HG03095 (cell line): ENCODE measurements at regions not wholly inside any gene's neighbourhood (a gene's known extent, or its start where the extent isn't known, plus 50 kb on each side); places are given as distances from the start of the nearest gene placed in this dataset.

Experiments used
- ATAC-seq: cut with Tn5 transposase; IDR thresholded peaks from one replicate; pipeline ENCODE4 v1.9.1; 2021; ENCODE audit warnings: moderate library complexity; ENCODE audit not compliant: unreplicated experiment

DNA sequence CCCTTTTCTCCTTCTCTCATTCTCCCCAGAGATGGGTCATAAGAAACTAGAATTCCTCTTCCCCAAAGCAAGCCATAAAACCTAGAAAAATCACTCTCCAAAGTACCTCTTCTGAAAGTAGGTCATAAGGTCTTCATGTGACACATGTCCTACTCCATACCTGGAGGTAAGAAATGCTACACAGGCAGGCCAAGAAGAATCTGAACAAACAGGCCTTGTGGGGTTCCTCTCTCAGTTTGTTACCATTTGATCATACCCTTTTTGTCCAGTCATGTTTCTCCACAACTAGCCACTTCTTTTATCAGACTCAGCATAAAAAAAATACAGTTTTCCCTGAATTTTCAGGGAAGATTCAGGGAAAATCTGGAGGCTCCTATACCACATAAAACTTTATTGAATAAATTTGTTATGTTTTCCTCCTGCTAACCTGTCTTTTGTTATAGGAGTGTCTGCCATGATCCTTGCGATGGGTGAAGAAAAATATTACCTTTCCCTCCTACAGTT lies 134.4 kb upstream of the LMO4 start:
- no peak for ATAC-seq

DNA sequence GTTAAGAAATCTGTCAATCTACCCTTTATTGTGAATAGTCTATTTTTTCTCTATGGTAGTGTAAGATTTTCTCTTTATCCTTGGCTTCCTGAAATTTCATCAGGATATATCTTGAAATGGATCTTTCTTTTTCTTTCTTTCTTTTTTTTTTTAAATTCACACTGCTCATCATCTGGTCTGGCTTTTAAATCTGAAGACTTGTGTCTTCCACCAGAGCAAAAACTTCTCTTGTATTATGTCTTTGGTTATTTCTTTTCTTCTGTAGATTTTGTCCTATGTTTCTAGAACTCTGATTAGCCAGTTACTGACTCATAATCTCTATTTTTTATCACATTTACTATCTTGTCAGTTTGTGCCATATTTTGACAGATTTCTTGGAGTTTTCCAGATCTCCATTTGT lies 133.8 kb upstream of the LMO4 start:
- no peak for ATAC-seq

DNA sequence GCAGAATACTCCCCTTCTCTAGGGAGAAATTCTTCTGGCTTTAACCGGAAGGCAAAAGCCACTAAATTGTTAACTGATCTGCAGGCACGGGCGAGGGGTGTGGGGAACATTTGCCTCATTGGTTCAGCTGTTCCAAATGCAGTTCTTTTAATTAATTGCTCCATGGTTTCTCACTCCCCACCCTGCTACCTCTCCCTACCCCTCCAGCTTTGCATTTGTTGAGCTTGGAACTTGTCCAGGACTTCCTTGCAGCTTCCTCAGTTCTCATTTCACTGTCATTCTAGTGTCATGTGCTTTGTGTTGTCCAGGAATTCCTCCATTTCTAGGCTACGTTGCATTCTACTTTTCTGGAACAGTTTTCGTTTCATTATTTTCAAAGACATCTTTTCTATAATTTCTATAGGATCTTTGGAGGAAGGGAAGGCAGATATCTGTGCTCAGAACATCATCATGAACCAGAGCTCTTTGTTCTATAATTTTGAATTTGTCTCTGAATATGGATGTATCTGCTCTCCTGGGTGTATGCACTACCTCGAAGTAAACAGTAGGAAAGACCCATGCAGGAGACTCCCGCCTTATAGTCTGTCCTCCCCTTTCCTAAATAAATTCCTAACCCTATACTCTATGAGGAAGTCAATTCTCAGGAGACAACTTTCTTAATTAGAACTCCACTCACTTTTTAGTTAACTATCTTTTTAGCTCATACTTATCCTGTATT lies 132.4 kb upstream of the LMO4 start:
- ATAC-seq = no peak

DNA sequence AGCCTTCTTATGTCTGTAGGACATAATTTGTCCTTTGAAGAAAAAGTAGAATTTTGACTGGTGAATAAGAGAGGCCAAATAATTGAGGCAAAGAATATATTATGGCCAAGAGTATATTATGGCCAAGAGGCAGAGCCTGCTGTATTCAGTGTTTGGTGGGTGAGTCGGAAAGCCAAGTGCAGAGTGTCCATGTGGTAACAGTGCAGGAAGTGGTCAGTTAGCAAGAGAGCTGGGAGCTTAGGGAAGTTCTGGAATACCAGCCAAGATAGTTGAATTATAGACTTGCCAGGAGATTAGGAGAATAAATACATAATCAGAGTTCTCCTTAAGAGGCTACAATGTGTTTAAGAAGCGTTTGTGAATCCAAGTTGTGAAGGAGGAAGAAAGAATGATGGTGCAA lies 131.5 kb upstream of the LMO4 start:
- no peak for ATAC-seq

DNA sequence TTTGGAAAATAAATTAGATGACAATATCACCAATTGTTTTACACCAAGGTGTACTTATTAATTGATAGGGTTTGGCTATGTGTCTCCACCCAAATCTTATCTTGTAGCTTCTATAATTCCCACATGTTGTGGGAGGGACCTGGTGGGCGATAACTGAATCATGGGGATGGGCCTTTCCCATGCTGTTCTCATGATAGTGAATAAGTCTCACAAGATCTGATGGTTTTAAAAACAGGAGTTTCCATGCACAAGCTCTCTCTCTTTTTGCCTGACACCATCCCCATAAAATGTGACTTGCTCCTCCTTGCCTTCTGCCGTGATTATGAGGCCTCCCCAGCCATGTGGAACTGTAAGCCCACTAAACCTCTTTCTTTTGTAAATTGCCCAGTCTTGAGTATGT lies 131.0 kb upstream of the LMO4 start:
- no peak for ATAC-seq

DNA sequence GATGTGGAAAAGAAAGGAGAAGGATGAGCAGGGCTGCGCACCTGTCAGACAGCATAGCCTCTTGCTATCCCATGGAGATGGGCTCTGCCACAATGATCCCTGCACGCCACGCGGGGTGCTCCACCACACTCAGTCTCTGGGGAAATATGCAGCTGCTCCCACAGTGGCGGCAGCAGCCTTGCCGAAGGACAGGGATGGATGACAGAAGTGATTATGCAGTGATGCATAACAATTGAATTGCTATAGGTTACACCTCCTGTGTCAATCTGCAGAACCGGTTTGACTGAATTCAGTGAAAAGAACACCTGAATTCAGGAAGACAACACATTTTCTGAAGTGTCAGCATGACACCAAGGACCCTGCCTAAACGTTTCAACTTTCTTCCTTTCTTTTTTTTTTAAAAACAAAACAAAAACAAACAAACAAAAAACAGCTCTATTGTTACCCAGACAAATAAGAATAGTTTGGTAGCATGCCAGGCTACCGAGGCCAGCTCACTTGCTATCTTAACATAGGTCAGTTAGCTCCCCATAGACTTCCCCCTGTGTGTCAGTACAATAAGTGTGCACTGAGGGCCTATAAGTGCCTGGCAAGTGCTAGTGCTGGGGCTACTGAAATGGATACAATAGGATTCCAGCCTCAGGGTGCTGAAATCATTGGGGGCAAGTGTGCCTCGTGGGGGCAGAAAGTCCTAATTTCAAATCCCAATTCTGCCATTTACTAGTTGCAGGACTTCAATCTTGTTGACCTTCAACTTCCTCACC lies 127.6 kb upstream of the LMO4 start:
- no peak for ATAC-seq

DNA sequence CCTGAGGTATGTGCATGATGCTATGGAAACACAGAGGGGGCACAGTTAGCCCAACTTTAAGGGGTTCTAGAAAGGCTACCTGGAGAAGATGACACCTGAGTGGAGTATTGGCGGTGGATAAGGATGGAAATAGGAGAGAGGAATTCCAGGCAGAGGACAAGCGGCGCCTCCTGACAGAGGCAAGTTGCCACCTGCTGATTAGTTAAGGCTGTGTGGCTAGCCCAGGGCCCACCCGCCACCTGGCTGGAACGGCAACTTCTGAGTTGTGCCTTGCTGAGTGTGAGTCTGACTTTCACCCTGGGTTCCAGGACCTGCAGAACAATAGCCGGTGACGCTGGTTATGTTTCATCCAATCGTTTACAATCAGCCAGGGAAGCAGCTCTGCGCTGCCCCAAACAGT lies 126.9 kb upstream of the LMO4 start:
- ATAC-seq = no peak

DNA sequence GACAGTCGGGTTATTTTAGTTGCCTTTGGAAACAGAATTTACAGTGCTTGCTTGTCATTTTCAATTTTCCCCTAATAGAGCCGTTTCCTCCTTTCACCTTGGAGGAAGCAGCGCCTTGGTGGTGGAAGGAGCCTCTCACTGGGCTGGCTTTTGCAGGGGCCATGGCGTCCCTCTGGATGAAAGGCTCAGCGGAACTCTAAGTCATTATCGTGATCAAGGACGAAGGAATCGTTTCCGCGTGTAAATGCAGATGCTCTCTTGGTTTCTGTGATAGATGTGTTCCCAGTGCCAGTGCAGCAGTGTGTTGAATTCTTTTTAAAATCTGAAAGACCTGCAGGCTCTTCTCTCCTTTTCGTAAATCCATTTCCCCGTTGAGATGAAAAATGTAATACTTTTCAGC lies 126.2 kb upstream of the LMO4 start:
- ATAC-seq = no peak

DNA sequence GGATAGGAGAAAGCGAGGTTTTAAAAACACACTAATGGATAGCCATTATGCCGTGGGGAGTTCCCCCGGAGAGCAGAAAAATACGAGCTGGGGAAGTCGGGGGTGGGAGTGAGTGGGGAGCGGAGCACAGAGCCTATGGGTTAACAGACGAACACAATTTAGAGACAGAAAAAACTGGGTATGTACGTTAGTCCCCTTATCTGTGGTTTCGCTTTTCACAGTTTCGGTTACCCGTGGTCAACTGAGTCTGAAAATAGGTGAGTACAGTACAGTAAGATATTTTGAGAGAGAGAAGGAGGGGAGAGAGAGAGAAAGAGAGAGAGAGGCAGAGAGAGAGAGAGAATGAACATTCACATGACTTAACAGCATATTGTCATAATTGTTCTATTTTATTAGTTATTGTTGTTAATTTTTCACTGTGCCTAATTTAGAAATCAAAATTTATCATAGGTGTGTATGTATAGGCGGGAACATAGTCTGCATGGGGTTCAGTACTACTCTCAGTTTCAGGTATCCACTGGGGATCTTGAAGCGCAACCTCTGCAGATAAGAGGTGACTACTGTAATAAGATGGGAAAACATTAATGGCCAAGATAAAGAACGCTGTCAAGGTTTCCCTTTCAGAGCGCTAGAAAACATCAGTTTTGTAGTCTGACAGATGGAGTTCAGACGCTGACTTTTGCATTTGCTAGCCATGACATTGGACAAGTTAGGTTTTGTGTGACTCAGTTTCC lies 125.6 kb upstream of the LMO4 start:
- ATAC-seq = peak; percentile 99

DNA sequence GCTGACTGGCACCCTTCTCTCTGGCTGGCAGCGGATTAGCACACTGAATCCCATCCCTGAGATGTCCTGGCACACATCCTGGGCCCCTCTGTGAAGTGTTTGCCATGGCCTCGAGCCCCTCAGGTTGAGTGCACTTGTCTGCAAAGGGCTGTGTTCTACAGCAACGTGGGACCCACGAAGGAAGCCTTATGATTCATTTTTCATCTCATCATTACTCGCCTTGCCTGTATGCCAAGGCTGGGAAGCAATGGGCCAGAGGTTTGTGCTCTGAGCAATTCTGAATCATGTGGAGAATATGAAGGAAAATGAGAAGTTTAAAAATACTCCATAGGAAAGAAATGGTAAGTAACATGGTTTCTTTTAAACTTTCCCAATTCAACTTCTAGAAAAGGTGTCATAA lies 124.8 kb upstream of the LMO4 start:
- ATAC-seq = no peak

DNA sequence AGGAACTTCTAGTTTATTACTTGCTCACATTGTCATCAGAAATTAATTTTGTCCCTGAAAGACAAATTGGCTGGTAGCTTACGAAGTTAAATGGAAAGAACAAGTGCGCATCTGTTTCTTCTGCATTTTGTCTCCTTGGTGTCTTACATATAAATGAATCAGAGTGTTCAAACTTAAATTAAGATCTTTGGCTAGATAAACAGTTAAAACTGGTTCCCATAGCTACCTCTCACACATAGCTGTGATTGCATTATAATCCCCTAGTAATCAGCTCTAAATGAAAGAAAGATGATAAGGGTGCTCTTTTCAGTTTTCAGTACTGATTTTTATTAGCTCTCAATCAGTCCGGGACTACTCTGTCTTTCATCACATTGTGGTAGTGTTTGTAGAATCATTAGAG lies 124.2 kb upstream of the LMO4 start:
- ATAC-seq = no peak

DNA sequence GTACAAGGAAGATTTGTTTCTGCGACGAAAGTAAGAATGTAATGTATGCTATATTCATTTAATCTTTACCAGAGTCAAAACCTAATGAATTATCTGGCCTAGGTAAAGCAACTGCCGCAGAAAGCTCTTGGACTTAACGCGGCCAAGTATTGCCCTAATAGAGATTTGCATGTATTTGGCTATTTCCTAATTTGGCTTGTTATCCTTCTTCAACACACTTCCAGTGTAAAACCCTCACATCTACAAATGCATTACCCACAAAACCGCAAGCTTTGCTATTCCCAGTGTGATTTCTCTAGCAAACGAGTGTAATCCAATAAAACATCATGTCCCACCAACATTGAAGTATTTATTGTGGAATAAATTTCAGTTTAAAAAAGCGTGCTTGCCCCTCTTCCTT lies 123.8 kb upstream of the LMO4 start:
- ATAC-seq = no peak

DNA sequence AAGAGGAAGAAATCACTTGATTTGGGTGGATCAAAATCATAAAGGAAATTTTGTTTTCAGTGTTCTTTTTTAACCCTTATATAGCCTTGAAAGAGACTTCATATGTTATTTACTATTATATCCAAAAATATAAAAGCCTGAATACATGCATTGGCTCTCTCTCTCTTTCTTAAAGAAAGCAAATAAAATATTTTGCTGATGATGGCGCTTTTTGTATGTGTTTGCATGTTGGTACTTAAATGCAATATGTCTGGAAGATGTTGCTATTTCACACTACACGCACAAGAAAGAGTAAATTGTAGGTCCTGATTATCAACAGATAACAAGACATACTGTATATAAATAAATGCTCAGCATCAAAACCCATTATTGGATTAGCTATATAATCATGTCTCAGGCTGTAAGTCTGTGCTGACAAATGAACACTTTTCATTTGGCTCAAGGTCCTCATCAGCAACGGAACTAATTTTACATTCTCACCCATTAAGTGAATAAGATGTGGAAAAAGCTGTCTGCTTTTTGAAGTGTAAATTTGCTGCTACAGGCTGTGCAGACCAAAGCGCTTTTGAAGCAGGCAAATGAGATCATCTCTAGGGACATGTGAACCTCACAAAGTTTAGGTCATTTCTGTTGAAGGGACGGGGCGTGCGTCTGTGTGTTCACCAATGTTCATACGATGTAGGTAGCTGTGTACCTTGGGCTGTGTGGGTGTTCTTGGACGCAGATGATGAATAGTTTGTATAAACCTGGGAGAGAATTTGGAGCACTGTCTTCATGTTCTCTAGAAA lies 122.4 kb upstream of the LMO4 start:
- ATAC-seq = no peak

DNA sequence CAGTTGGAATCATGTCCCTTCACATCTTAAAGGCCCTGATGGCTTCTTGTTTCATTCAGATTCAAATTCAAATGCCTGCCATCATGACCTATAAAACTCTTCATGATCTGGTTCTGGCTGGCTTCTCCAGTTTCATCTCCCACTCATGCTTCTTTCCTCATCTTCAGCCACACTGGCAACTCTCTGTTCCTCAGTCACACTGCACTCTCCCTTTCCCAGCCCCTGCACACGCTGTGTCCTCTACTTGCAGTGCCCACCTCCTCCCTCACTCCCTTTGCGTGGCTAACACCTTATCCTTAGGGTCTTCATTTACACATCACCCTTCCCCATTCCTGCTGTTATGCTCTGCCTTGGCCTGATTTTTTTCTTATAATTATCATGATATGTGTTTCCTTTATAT lies 120.6 kb upstream of the LMO4 start:
- ATAC-seq = no peak

DNA sequence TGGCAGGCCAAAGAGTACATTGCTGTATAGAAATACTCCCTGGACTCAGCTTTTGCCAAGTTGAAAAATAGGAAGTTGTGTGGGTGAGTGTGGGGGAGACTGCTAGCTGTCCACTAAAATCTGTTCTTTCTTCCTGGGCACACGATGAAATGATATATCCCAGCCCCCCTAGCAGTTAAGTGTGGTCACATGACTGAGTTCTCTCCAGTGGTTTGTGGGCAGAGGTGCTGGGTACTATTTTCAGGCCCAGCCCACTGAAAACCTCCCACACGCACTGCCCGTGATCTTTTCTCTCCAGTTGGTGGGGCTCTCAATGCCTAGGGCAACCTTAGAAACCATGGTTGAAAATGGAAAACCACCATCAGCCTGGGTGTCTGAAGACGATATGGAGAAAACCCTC lies 119.7 kb upstream of the LMO4 start:
- no peak for ATAC-seq

DNA sequence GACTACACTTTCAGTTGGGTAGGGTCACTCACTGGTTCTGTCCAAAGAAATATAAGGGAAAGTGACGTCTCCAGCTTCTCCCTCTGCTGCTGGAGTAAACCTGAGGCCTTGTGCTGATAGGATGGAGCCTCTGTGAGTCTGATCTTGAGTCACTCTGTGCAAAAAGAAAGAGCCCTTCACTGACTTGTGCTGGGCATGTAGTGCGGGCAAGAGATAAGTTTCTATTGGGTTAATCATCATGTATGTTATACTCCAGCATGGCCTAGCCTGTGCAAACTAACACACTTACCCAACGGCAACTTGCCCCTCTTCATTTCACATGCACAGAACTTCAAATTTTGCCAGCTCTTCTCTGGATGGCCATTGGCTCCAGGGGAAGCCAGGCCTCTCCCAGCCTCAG lies 118.5 kb upstream of the LMO4 start:
- no peak for ATAC-seq

DNA sequence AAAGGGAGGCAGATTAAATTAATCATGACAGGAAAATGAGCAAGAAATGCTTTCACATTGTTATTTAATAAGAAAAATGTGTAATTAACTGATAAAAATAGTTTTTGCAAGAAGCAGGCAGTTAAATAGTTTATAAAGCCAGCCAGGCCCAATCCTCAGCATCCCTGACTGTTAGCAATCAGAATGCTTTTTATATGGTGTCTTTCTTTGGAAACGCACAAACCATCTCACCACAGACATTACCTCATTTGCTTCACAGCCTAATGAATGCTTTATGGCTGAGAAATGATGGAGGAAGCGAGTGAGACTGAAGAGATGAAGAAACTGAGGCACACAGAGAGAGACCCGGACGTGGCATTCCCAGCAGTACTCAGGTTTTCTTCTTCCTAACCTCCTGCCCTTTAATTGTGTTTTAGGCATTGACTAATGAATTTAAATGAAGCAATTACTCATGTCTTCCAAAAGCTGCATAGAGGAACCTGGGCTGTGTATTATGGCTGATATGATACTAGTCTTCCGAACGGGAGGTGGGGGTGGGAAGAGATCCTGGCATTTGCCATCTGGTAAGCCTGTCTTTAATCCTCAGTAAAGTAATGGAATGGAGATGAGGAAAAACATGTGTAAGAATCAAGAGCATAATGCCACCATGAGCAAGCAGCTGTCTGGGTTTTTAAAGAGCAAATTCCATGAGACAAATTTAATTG lies 116.1 kb upstream of the LMO4 start:
- ATAC-seq = no peak

DNA sequence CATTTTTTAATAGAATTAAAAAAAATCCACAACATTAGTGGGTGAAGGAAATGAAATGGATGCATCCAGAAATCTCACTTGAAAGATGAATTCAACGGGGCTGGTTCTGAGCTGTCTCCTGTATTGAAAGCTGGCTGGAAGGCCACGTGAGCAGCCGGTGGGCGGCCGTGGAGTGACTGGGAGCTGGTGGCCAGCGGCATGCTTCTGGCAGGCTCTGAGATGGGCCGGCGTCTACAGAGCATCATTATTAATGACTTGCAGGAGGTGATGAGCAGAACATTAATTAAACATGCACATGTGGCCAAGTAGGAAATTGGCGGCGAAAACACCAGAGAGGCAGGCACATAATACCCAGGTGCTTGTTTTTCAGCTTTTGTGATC lies 115.6 kb upstream of the LMO4 start:
- no peak for ATAC-seq

DNA sequence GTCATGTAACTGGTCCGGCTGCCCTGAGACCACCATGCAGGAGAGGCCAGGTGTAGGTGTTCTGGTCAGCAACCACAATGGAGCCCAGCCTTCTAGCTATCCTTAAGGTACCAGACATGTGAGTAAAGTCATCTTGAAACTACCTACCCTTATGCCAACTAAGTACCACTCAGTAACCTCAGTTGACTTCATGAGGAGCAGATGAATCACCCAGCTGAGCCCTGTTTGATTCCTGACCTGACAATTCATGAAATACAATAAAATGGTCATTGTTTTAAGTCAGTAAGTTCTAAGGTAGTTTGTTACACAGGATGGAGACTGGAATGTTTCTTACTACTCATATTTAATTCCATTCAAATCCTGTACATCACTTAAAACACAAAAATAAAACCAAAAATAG lies 113.1 kb upstream of the LMO4 start:
- no peak for ATAC-seq

DNA sequence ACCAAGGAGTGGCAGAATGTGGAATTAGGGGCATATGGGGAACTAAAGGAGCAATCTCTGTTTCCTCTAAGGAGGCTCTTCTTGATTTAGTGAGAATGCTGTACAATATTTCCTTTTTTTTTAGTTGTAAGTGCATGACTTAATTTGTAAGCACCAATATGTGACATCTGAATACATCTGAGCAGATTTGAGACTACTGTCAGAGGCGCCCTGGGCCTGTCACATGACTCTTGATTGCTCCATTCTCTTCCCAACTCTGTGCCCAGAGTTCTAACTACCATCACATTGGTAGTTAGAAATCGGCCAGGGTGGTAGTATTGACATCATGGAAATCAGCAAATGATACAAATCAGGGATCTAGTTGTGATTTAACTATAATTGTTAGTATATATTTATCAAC lies 110.1 kb upstream of the LMO4 start:
- no peak for ATAC-seq

DNA sequence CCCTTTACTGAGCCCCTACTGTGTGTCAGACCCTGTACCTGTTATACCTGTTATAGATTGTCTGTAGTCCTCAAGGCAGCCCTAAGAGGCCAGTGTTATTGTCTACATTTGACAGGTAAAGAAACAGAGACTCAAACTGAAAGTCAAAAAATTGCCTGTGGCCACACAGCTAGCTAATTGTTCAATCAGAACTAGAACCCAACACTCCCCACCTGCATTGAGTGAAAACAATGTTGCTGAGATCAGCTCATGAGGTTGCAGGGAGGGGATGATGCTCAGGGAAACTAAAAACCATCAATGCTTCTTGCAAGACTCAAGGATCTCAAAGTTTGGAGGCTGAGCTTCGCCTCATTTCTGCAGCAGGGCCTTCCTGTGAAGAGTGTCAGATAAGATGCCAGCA lies 109.5 kb upstream of the LMO4 start:
- ATAC-seq = no peak
